ENCODE measurements at regions not wholly inside any gene's neighbourhood (a gene's known extent, or its start where the extent isn't known, plus 50 kb on each side); places are given as distances from the start of the nearest gene placed in this dataset.
"Not testable (repeated sequence)": the region's sequence is repeated elsewhere in the genome, so short reads cannot be mapped to it uniquely, and the experiment has no call there.

DNA sequence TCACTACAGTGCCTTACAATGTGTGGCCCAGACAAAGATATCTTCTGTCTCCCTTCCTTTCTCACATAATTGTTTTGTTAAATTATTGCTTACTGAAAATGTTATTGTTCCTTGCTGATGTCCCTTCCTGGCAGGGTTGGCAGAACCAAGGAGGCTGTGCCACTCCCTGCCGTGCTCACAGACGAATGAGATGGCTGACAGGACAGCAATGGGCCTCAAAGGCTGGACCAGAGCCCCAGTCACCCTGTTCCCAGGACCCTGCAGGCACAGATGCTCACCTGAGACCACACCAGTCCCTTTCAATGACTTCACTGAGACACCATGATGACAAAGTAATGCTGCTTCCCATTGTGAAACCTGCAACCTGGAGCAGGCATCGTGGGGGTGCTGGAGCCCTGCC is 375.1 kb downstream of the HACE1 start:
- Mint-ChIP-seq H3K4me3 (no peak overlapping the region), H3K9me3 (no peaks in the 10 kb centered on the region), H3K4me1 (no peaks in the 10 kb centered on the region), H3K27ac (no peak overlapping the region), H3K27me3 (no peaks in the 10 kb centered on the region), H3K36me3 (ENCODE audit: low read depth) (no peaks in the 10 kb centered on the region)
- intact Hi-C loops (cut with micrococcal nuclease) = no loop called here
- no peak for DNase-seq

DNA sequence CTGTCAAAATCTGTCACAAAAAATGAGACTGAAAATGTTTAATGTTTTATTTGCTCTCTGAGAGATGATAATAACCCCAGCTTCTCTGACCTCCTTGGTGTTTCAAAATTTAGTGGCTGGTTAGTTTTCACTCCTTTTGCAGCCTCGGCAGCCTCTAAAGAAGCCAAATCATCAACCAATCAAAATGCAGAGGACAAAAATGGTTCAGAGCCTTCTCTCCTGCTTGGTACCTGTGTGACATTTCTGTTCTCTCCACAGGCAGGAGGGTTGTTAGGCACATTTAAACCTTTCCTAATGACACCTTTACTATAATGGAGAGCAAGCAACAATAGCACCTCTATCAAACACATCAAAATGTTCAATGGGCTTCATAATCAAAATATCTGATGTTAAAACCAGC is 375.5 kb downstream of the HACE1 start:
- no peak for DNase-seq
- no peaks in the 10 kb centered on the region for H3K36me3 Mint-ChIP-seq (ENCODE audit: low read depth)
- intact Hi-C loops (cut with micrococcal nuclease) = no loop called here
- no peaks in the 10 kb centered on the region for H3K9me3 Mint-ChIP-seq
- H3K27me3 Mint-ChIP-seq = no peaks in the 10 kb centered on the region
- no peak overlapping the region for H3K4me3 Mint-ChIP-seq
- H3K27ac Mint-ChIP-seq = no peak overlapping the region
- no peaks in the 10 kb centered on the region for H3K4me1 Mint-ChIP-seq

DNA sequence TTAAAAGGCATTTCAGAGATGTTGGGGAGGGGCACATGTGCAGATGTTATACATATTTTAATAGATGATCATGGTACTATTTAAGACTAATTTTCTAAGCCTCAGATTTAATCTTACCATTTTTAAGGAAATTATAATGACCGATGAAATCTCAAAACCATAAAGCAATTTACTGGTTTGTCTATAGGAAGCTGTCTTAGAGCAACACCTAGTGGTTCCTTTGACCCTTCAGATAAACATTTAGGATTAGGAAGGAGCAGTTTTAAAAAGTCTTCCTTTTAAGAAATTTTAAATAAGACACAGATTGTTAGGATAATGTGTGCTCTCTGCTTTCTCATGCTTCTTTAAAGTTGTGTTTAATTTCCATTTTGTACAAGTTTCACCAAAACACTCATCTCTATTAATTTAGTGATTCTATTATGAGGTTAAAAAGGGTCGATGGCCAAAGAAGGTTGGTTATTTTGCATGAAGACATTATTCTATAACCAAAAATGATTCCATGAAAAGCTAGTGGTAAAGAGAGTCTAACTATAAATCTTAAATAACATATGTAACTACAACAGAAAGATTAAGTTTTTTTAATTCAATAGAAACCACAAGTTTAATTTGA is 376.4 kb downstream of the HACE1 start:
- H3K27ac Mint-ChIP-seq = no peak overlapping the region
- no peaks in the 10 kb centered on the region for H3K27me3 Mint-ChIP-seq
- no peaks in the 10 kb centered on the region for H3K4me1 Mint-ChIP-seq
- H3K4me3 Mint-ChIP-seq = no peak overlapping the region
- intact Hi-C loops (cut with micrococcal nuclease) = no loop called here
- DNase-seq = no peak
- no peaks in the 10 kb centered on the region for H3K9me3 Mint-ChIP-seq
- no peaks in the 10 kb centered on the region for H3K36me3 Mint-ChIP-seq (ENCODE audit: low read depth)

DNA sequence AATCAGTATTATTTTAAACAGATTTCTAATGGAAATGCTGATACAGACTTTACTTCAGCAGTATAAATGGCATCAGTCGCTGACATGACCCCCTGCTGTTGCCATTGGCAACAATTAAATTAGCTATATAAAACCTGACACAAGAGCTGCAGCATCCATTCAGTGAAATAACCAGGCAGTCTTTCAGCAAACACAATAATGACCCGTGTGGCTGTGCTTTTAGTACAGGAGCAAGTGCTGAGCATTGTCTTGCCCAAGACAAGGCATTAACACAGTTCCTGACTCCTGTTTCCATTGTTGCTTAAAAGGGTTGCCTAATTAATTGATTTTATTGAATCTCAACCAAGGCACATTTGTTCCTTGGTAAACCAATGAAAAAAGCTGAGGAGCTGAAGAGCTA is 382.1 kb downstream of the HACE1 start:
- Mint-ChIP-seq H3K36me3 (ENCODE audit: low read depth) (no peaks in the 10 kb centered on the region), H3K27me3 (peaks cover 1% of the 10 kb centered on the region), H3K4me1 (no peaks in the 10 kb centered on the region), H3K9me3 (no peaks in the 10 kb centered on the region), H3K27ac (no peak overlapping the region), H3K4me3 (no peak overlapping the region)
- no peak for DNase-seq
- intact Hi-C loops (cut with micrococcal nuclease) = no loop called here

DNA sequence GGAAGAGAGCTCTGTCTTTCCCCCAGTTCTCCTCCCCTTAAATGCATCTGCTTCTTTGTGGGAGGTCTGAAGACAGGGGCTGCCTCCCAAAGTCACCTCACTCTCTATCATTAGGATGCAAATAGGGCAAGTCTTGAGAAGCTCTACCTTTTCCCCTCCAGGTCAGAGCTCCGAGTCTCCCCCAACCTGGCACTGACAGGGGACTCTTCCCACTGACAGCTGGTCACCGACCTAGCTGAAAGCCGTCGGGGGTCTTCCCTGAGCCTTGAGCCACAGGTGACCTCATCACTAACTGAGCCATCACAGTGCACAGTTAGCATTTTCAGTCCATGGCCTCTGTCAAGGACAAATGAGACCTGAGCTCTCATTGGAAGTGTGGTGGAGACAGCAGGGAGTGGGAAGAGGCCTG is 386.7 kb downstream of the HACE1 start:
- no peaks in the 10 kb centered on the region for H3K36me3 Mint-ChIP-seq (ENCODE audit: low read depth)
- intact Hi-C loops (cut with micrococcal nuclease) = no loop called here
- peaks cover 2% of the 10 kb centered on the region for H3K27me3 Mint-ChIP-seq
- no peaks in the 10 kb centered on the region for H3K9me3 Mint-ChIP-seq
- DNase-seq = no peak
- H3K27ac Mint-ChIP-seq = no peak overlapping the region
- H3K4me1 Mint-ChIP-seq = no peaks in the 10 kb centered on the region
- H3K4me3 Mint-ChIP-seq = no peak overlapping the region

DNA sequence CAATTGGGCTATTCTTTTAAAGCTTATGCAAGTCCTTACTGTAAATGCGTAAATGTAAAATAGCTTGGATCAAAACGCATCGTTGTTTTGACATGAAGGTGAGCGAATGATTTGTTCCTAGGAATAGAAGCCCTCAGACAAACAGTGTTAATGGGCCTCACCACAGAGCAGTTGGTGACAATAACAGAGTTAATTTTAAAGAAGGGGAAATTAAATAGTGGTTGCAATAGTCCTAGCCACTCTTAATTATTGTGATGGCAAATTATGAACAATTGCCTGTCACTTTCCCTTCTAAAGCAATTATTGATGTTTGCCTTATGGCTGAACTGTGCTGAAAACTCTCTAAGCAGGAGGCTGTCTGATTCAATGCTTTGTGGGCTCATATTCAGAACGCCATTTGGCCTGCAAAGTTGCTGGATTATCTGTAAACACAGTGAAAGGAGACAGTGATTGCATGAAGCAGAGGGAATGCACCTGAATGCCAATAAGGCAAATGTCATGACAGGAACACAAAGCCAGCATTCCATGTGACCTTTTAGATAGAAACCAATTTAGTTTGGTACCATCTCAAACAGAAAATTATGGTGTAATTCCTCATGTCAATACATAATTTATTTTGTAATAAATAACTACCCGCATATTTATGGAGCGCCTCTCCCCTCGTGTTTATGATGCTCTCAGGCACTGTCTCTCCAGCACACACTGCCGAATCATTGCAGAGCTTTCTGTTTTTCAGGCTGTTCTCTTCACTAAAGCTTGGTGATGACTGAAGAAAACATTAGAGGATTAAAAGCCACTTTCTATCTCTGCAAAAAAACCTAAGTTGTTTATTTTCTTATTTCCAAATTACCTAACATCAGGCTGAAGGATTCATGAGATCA is 387.5 kb downstream of the HACE1 start:
- no peaks in the 10 kb centered on the region for H3K9me3 Mint-ChIP-seq
- no peak overlapping the region for H3K4me3 Mint-ChIP-seq
- DNase-seq = no peak
- no peaks in the 10 kb centered on the region for H3K4me1 Mint-ChIP-seq
- intact Hi-C loops (cut with micrococcal nuclease) = no loop called here
- no peak overlapping the region for H3K27ac Mint-ChIP-seq
- H3K27me3 Mint-ChIP-seq = peaks cover 2% of the 10 kb centered on the region
- no peaks in the 10 kb centered on the region for H3K36me3 Mint-ChIP-seq (ENCODE audit: low read depth)

DNA sequence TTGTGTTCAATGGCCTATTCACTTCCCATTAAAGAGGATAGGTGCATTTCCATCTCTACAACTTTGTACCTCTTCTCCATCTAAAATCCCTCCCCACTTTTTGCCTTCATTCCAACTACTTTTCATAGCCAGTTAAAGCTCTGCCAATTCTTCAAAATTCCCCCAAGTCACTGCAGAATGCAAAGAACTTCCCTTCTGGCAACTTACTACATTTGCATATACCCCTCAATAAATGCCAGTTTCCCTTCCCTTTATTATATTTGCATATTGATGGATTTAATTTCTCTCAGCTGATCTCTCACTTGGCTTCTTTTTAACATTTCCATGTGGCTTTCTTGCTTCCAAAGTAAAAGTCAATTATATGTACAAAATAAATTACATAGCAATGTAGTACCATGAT is 393.4 kb downstream of the HACE1 start:
- H3K27me3 Mint-ChIP-seq = no peaks in the 10 kb centered on the region
- no peak overlapping the region for H3K4me3 Mint-ChIP-seq
- H3K4me1 Mint-ChIP-seq = no peaks in the 10 kb centered on the region
- intact Hi-C loops (cut with micrococcal nuclease) = no loop called here
- no peaks in the 10 kb centered on the region for H3K9me3 Mint-ChIP-seq
- no peaks in the 10 kb centered on the region for H3K36me3 Mint-ChIP-seq (ENCODE audit: low read depth)
- no peak for DNase-seq
- no peak overlapping the region for H3K27ac Mint-ChIP-seq

DNA sequence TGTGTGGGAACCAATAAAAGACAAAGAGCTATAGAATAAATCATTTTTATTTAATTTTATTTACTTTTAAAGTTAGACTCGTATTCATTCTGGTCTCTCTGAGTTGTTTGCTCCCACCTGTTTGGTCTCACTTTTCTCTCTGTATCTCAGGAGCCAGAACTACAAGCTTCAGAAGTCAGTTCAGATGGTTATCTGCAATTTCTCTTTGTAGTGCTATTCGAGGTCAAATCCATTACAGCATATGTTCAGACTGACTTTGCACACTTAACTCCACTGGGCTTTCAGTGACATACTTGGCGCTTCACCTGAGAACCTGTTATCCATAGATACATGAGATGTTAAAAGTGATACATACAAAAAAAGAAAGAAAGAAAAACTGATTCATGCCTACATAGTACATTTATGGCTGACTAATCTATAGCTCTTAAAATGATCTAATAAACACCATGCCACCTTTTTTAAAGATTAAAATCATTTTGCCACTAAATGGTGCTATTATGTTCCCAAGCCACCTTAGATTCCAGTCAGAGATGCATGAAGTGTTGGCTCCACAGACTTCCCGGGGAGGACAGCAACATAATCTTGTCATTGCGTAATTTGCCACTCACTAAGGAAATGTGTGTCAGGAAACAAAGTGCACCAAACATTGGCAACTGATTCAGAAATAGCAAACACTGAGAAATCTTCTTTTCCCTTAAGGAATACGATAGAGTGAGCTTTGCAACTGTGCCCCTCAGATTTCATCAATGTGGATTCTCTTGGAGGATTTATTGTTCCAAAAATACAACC is 396.7 kb downstream of the HACE1 start:
- H3K9me3 Mint-ChIP-seq = no peaks in the 10 kb centered on the region
- H3K36me3 Mint-ChIP-seq (ENCODE audit: low read depth) = no peaks in the 10 kb centered on the region
- no peak overlapping the region for H3K4me3 Mint-ChIP-seq
- H3K27me3 Mint-ChIP-seq = no peaks in the 10 kb centered on the region
- intact Hi-C loops (cut with micrococcal nuclease) = no loop called here
- H3K27ac Mint-ChIP-seq = no peak overlapping the region
- no peak for DNase-seq
- no peaks in the 10 kb centered on the region for H3K4me1 Mint-ChIP-seq

DNA sequence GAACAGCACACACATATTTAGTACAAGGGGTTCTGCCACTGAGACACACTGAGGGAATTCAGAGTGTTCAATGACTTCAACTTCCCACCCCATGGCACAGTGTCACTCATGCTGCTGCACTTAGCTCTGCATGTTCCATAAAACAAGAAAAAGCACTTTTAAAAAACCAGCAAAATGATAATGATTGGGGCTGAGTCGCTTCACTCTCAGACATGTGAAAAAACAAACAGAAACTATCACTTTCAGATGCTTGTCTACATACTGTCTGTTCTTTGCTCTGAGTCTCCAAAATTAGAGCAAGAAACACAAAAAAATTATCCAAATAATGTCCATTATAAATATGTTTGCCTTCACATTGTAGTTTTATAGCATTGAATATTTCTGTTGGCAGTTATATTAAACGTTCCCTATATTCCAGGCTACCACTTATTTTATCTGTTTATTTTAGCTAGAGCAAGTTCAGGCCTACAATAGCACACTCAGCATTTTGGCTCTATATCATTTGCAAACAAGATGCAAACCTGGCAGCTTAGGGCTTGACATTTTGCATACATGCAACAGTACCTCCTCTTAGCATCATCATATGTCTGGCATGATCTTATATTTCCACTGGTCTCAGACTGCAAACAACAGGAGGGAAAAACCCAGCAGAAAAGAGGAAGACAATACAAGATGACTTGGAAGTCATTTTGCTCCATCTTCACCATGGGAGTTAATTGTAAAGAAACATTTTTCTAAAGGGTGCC is 398.8 kb downstream of the HACE1 start:
- DNase-seq = no peak
- Mint-ChIP-seq H3K4me3 (no peak overlapping the region), H3K4me1 (no peaks in the 10 kb centered on the region), H3K36me3 (ENCODE audit: low read depth) (no peaks in the 10 kb centered on the region), H3K9me3 (no peaks in the 10 kb centered on the region), H3K27me3 (no peaks in the 10 kb centered on the region), H3K27ac (no peak overlapping the region)
- intact Hi-C loops (cut with micrococcal nuclease) = no loop called here

DNA sequence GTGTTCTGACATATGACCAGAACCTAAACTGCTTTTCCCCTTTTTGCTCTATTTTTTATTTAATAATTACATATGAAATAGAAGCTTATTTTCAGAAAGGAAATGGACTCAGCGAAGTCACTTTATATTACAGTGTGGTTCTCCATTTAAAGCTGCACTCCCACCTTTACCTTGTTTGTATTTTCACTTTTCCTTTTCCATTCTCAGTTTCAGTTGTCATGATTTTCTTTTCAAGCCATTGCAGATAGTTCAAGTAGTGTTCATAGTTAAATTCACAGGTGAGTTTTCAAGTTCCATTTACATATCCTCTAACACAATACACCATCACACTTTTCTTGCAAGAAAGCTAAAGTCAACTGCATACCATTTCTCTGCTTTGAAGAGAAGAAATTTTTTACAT is 400.2 kb downstream of the HACE1 start:
- H3K27me3 Mint-ChIP-seq = no peaks in the 10 kb centered on the region
- intact Hi-C loops (cut with micrococcal nuclease) = no loop called here
- H3K4me1 Mint-ChIP-seq = no peaks in the 10 kb centered on the region
- DNase-seq = no peak
- no peak overlapping the region for H3K27ac Mint-ChIP-seq
- no peak overlapping the region for H3K4me3 Mint-ChIP-seq
- H3K9me3 Mint-ChIP-seq = no peaks in the 10 kb centered on the region
- H3K36me3 Mint-ChIP-seq (ENCODE audit: low read depth) = no peaks in the 10 kb centered on the region

DNA sequence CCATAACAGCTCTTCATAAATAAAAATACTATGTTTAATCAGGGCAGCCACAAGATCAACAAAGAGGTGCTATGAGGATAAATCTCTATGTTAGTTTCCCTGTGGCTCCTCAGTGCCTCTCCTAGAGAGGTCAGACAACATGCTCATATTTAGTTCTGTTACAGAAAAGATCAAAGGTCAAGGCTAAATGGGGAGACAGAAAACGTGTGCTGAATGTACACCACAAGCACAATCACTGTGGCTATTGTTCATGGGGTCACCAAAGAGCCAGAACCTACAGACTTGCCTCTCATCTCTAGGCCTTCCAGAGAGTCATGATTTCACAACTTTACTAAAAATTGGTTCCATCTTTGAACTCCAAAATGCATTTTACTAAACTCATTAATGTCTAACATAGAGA is 409.8 kb downstream of the HACE1 start:
- Mint-ChIP-seq H3K27me3 (no peaks in the 10 kb centered on the region), H3K36me3 (ENCODE audit: low read depth) (no peaks in the 10 kb centered on the region), H3K27ac (no peak overlapping the region), H3K4me1 (no peaks in the 10 kb centered on the region), H3K9me3 (no peaks in the 10 kb centered on the region), H3K4me3 (no peak overlapping the region)
- intact Hi-C loops (cut with micrococcal nuclease) = no loop called here
- no peak for DNase-seq

DNA sequence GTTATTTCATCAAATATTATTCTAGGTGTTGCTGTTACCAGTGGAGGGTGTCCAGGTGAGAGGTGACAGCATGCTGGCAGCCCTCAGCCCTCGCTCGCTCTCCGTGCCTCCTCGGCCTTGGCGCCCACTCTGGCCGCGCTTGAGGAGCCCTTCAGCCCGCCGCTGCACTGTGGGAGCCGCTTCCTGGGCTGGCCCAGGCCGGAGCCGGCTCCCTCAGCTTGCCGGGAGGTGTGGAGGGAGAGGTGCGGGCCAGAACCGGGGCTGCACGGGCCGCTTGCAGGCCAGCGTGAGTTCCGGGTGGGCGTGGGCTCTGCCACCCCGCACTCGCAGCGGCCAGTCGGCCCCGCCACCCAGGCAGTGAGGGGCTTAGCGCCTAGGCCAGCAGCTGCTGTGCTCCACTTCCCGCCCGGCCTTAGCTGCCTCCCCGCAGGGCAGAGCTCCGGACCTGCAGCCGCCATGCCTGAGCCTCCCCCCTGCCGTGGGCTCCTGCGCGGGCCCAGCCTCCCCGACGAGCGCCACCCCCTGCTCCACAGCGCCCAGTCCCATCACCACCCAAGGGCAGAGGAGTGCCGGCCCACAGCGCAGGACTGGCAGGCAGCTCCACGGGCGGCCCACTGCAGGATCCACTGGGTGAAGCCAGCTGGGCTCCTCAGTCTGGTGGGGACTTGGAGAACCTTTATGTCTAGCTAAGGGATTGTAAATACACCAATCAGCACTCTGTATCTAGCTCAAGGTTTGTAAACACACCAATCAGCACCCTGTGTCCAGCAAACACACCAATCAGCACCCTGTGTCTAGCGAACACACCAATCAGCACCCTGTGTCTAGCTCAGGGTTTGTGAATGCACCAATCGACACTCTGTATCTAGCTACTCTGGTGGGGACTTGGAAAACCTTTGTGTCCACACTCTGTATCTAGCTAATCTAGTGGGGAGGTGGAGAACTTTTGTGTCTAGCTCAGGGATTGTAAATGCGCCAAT is 413.3 kb downstream of the HACE1 start:
- H3K27ac Mint-ChIP-seq; DNase-seq; H3K4me1 Mint-ChIP-seq; H3K27me3 Mint-ChIP-seq; intact Hi-C loops (cut with micrococcal nuclease); H3K9me3 Mint-ChIP-seq; H3K4me3 Mint-ChIP-seq; H3K36me3 Mint-ChIP-seq (ENCODE audit: low read depth): not testable (repeated sequence)

DNA sequence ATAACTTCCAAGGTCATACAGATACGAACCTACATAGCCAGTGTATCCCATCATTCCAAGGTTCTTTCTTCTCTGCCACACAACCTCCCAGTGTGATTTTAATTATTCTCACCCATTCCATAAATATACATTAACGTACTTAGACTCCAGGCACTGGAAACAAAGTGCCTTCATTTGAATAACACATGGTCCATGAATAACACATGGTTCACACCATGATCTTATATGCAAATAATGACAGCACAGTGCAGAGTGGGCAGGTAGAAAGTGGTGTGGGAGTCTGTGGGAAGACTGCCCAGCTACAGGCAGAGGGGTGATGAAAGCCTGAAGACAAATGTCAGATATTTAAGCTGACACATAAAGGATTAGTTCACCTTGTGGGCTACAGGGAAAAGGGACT is 425.2 kb downstream of the HACE1 start:
- Mint-ChIP-seq H3K27ac (no peak overlapping the region), H3K9me3 (no peaks in the 10 kb centered on the region), H3K4me1 (no peaks in the 10 kb centered on the region), H3K27me3 (peaks cover 2% of the 10 kb centered on the region), H3K36me3 (ENCODE audit: low read depth) (no peaks in the 10 kb centered on the region), H3K4me3 (no peak overlapping the region)
- intact Hi-C loops (cut with micrococcal nuclease) = no loop called here
- no peak for DNase-seq
